Globus pallidus (tissue), 1 donor: ENCODE measurements at regions not wholly inside any gene's neighbourhood (a gene's known extent, or its start where the extent isn't known, plus 50 kb on each side); places are given as distances from the start of the nearest gene placed in this dataset.
A peak's percentile ranks its signal among the peaks of the same experiment; 100 is the strongest.

Source experiments
- DNase-seq: peaks from one replicate; pipeline ENCODE4 v3.0.0-alpha.2; 2015; ENCODE audit warnings: low spot score

- DNase-seq, result no peak
Measured at GRCh38 chr12:58787021-58787760, 133.1 kb downstream of the LRIG3 start.

DNA sequence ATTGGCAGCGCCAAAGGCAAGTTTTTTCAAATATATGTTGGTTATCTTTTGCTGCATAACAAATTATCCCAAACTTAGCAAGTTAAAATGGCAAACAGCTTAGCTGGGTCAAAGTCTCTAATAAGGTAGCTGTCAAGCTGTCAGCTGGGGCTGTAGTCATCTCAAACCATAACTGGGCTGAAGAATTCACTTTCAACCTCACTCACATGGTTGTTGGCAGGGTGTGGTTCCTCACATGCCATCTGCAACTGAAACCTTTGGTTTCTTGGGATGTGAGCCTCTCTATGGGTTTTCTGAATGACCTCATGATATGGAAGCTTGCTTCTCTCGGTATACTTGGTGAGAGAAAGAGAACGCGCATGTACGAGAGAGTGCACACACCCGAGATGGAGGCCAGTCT is 125.4 kb downstream of the LRIG3 start:
- no peak for DNase-seq

- DNase-seq, result no peak
Measured at GRCh38 chr12:58795825-58796224, 124.5 kb downstream of the LRIG3 start.

DNA sequence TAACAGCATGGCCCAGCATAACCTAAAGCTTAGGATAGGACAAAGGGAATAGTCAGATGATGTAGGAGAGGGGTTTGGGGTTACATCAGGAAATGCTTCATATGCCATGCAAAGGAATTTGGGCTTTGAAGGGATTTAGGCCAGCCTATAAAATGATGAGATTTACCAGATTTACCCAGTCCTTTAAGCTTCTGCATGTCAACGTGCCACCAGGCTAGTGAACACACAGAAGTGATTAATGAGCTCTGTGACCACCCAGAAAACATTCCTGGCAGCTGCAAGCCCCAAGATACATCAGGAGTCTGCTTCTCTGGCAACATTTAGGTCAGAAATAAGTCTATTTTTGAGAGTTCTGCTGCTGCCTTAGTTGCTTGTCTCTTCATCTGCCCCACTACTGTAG is 118.3 kb downstream of the LRIG3 start:
- no peak for DNase-seq

DNA sequence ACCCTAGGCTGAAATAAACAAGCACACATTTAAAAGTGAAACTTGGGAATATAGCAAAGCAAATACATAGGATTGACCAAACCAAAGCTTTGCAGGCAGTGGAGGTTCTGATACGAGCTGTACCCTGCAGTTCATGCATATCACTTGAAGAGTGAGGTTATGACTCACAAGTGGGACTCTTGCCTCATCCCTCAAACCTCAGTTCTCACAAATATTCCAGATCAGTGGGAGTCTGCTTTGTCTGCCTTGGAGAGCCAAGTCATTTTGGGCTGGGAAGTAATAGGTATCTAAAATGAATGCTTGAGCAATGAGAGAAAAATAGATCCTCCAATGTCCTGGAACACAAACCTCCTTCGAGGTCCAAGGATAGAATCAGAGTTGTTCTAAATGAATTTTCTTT is 116.4 kb downstream of the LRIG3 start:
- no peak for DNase-seq

DNA sequence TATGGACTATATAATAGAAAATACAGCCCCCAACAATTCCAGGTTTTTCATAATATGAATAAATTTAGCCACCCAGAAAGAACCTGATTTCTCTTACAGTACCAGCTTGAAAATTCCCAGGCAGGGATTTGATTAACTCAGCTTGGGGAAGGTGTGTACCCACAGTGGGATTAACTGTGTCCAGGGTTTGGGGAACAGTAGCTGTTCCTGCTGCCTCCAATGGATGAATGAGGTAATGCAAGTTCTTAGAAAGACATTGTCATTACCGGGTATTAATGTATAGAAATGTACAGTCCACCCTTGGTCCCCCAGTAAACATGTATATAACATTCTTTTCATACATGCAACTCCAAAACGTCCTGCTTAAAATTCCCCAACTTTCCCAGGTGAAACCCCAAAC is 115.6 kb downstream of the LRIG3 start:
- DNase-seq, result no peak

DNA sequence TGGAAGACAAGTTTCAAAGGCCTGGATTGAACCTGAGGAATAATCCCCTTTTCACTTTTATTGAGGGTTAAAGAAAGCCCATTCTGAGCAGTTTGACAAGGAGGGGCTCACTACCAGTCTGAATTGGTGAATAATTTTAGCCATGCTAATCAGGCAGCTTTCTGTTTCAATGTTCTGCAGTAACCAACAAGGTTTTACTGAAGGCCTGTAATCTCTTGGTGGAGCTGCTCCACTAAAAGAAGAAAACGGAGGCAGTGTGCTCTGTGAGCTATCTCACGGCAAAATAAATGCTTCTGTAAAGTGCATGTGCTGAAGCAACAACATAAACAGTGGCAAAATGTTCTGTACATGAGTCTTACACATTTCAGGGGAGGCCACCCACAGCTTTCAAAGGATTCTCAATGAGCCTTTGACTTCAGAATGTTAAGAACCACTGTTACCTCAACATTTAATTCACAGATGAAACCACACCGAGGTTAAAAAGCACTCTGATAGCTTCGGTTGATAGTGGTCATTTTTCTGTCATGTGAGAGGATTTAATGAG is 111.2 kb downstream of the LRIG3 start:
- no peak for DNase-seq

- no peak for DNase-seq
Measured at GRCh38 chr12:58811346-58811745, 109.0 kb downstream of the LRIG3 start.

DNA sequence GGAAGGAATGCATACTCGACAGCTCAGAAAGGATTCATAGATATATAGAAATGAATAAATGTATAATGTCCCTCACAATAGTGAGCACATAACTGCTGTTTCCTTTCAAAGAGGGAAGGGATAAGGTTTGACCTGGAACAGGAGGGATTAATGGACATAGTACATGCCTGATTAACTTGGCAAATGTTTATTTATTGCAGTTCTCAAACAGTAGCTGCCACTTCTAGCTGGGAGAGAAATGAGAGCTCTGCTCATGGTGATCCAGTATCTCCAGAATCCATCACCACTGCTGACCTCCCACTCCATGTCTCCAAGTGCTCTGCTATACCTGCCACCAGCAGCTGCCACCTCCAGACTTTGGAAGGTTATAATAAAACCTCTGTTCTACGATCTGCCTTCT is 108.1 kb downstream of the LRIG3 start:
- no peak for DNase-seq

GRCh38 chr12:58814036-58814435 is 106.3 kb downstream of the LRIG3 start:
- no peak for DNase-seq

DNA sequence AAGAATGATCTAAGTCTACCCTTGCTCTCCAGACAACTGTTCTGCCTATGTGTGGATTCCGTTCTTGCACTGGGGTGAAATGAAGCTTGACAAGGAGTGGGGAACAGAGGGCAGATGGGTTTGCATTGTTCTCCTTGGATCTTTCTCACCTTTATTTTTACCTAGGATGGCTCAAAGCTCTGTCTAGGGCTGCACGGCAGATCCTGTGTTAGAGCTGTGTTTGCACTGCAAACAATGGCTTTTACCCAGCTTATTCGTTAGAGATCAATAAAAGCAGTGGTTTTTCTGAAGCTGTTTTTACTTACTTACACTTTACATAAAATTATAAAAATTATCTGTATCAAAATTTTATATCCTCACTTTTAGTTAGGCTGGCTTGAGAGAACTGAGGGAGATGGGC is 105.1 kb downstream of the LRIG3 start:
- DNase-seq, result no peak

DNA sequence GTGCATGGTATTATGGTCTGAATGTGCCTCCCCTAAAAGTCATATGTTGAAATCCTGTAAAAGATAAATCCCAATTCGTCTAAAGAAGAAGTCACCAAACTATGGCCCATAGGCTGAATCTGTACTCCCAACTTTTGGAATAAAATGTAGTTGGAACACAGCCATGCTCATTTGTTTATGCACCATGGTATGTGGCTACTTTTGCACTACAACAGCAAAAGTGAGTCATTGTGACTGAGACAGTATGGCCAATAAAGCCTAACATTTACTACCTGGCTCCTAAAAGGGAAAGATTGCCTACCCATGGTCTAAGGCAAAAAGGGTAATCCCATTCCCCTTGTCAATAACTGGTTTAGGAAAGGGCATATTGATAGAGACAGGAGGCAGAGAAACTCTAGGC is 101.8 kb downstream of the LRIG3 start:
- DNase-seq, result no peak

GRCh38 chr12:58819345-58819744 is 101.0 kb downstream of the LRIG3 start:
- DNase-seq, result no peak

GRCh38 chr12:58819985-58820384 is 100.3 kb downstream of the LRIG3 start:
- peak; percentile 4 for DNase-seq
